PC-3 (cell line): ENCODE measurements at regions not wholly inside any gene's neighbourhood (a gene's known extent, or its start where the extent isn't known, plus 50 kb on each side); places are given as distances from the start of the nearest gene placed in this dataset.

Source experiments
- ATAC-seq: fragments of 200-7000 bp; cut with Tn5 transposase; 2 replicates; pipeline ENCODE4 v1.9.1; 2020; ENCODE audit warnings: mild to moderate bottlenecking, moderate library complexity
- BruUV-seq: library from RNA; stranded (reverse); fragments of 400-500 nt; replicated peaks from 2 replicates; lab custom pipeline; 2021; lab: Mats Ljungman, UMichigan
- CTCF ChIA-PET: fragments of 300-600 bp; sonication (Branson Sonifier 250); formaldehyde crosslinking; loops from one replicate; lab custom pipeline; 2022; ENCODE audit warnings: antibody characterized with exemption; lab: Charles Lee
- POLR2A ChIA-PET: fragments of 300-600 bp; sonication (Branson Sonifier 250); formaldehyde crosslinking; loops from one replicate; lab custom pipeline; 2022; ENCODE audit warnings: antibody characterized with exemption; ENCODE audit not compliant: unreplicated experiment; lab: Charles Lee
- DNase-seq: peaks from one replicate; pipeline ENCODE4 v3.0.0-alpha.2; 2015
- H2AFZ ChIP-seq: fragments of 300-600 bp; sonication (generic); 2 replicates; pipeline ENCODE4 v1.6.0; 2016; ENCODE audit warnings: antibody characterized with exemption, low read length
- H3F3A ChIP-seq: fragments of 300-600 bp; sonication (generic); one replicate; pipeline ENCODE4 v1.6.0; 2017; ENCODE audit warnings: antibody characterized with exemption, low read length, control low read depth, mild to moderate bottlenecking; ENCODE audit not compliant: unreplicated experiment
- H3K27ac ChIP-seq: fragments of 300-600 bp; sonication (generic); 2 replicates; pipeline ENCODE4 v1.5.1; 2016; ENCODE audit warnings: mild to moderate bottlenecking, low read length
- H3K27me3 ChIP-seq: fragments of 300-600 bp; sonication (generic); 2 replicates; pipeline ENCODE4 v1.6.1; 2016; ENCODE audit warnings: low read length, mixed read lengths
- H3K36me3 ChIP-seq: fragments of 300-600 bp; sonication (generic); 2 replicates; pipeline ENCODE4 v1.6.1; 2016; ENCODE audit warnings: low read depth, mixed run types, low read length, mixed read lengths
- H3K4me1 ChIP-seq: fragments of 300-600 bp; sonication (generic); 2 replicates; pipeline ENCODE4 v1.5.1; 2016; ENCODE audit warnings: low read length; ENCODE audit not compliant: insufficient read depth
- H3K4me2 ChIP-seq: fragments of 300-600 bp; sonication (generic); 2 replicates; pipeline ENCODE4 v1.6.0; 2016; ENCODE audit warnings: low read length
- H3K4me3 ChIP-seq: fragments of 300-600 bp; sonication (generic); 2 replicates; pipeline ENCODE4 v1.5.1; 2016; ENCODE audit warnings: mild to moderate bottlenecking, low read length, mixed read lengths
- H3K79me2 ChIP-seq: fragments of 300-600 bp; sonication (generic); 2 replicates; pipeline ENCODE4 v1.6.1; 2017; ENCODE audit warnings: low read length, mixed read lengths
- H3K9ac ChIP-seq: fragments of 300-600 bp; sonication (generic); 2 replicates; pipeline ENCODE4 v1.6.0; 2016; ENCODE audit warnings: mild to moderate bottlenecking, low read length
- H3K9me2 ChIP-seq: fragments of 300-600 bp; sonication (generic); replicated peaks from 2 replicates; pipeline ENCODE4 v1.6.1; 2016; ENCODE audit warnings: mixed run types, low read length, mixed read lengths
- H3K9me3 ChIP-seq: fragments of 300-600 bp; sonication (generic); 2 replicates; pipeline ENCODE4 v1.6.1; 2016; ENCODE audit warnings: low read length, mixed read lengths
- H4K20me1 ChIP-seq: fragments of 300-600 bp; sonication (generic); 2 replicates; pipeline ENCODE4 v1.6.1; 2016; ENCODE audit warnings: low read length, mixed read lengths
- EZH2 ChIP-seq: fragments of 300-600 bp; sonication (generic); IDR thresholded peaks from one replicate; pipeline ENCODE4 v1.6.1; 2017; ENCODE audit warnings: antibody characterized with exemption, mild to moderate bottlenecking, low read length; ENCODE audit not compliant: unreplicated experiment
- EZH2phosphoT487 ChIP-seq: fragments of 300-600 bp; sonication (generic); IDR thresholded peaks from 2 replicates; pipeline ENCODE4 v1.6.1; 2018; ENCODE audit warnings: mild to moderate bottlenecking, antibody characterized with exemption, low read length, borderline replicate concordance
- intact Hi-C: fragments of 100-400 bp; cut with micrococcal nuclease; formaldehyde crosslinking; loops from 2 replicates; pipeline ENCODE4 v1.9.0; 2023
- TF ChIP-seq, protein P1 (sequence below): fragments of 300-600 bp; sonication (generic); conservative IDR thresholded peaks from 2 replicates; pipeline ENCODE4 v1.5.1; 2017; ENCODE audit warnings: antibody characterized with exemption, low read depth, mild to moderate bottlenecking, low read length

DNA sequence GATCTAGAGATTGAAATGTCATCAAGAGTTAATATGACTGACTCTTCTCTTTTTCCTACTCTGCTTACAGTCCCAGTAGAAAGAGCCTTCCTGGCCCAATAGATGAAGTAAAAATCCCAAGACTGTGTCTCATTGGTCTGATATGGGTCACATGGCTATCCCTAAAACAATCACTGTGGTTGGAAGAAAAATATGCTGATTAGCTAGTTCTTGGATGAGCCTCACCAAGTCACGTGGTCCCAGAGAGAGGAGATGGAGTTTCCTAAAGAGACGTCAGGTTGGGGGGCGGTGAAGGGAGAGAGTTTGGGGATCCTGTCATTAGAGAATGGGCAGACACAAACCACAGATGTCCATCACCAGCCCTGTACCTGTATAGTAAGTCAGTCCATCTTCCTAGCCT is 466.3 kb downstream of the HAPSTR1 start:
- no peak for ATAC-seq
- H3K36me3 ChIP-seq = no peaks in the 10 kb centered on the region
- H3K4me1 ChIP-seq = no peaks in the 10 kb centered on the region
- H3K4me2 ChIP-seq = no peak overlapping the region
- H3K9me2 ChIP-seq = no peaks in the 10 kb centered on the region
- no peaks in the 10 kb centered on the region for H3K9me3 ChIP-seq
- H3K27me3 ChIP-seq = no peaks in the 10 kb centered on the region
- no peaks in the 10 kb centered on the region for H4K20me1 ChIP-seq
- POLR2A ChIA-PET = no interaction called here
- H3K79me2 ChIP-seq = no peaks in the 10 kb centered on the region
- H2AFZ ChIP-seq = no peak overlapping the region
- H3F3A ChIP-seq = no peaks in the 10 kb centered on the region
- CTCF ChIA-PET = no interaction called here
- no peak overlapping the region for H3K9ac ChIP-seq
- H3K4me3 ChIP-seq = no peak overlapping the region
- TF ChIP-seq, protein P1, sequence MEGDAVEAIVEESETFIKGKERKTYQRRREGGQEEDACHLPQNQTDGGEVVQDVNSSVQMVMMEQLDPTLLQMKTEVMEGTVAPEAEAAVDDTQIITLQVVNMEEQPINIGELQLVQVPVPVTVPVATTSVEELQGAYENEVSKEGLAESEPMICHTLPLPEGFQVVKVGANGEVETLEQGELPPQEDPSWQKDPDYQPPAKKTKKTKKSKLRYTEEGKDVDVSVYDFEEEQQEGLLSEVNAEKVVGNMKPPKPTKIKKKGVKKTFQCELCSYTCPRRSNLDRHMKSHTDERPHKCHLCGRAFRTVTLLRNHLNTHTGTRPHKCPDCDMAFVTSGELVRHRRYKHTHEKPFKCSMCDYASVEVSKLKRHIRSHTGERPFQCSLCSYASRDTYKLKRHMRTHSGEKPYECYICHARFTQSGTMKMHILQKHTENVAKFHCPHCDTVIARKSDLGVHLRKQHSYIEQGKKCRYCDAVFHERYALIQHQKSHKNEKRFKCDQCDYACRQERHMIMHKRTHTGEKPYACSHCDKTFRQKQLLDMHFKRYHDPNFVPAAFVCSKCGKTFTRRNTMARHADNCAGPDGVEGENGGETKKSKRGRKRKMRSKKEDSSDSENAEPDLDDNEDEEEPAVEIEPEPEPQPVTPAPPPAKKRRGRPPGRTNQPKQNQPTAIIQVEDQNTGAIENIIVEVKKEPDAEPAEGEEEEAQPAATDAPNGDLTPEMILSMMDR = no peak
- no peak for TF ChIP-seq EZH2phosphoT487
- no peak for TF ChIP-seq EZH2
- H3K27ac ChIP-seq = no peak overlapping the region
- intact Hi-C loops = no loop called here
- no TSS peak for BruUV-seq
- no peak for DNase-seq

DNA sequence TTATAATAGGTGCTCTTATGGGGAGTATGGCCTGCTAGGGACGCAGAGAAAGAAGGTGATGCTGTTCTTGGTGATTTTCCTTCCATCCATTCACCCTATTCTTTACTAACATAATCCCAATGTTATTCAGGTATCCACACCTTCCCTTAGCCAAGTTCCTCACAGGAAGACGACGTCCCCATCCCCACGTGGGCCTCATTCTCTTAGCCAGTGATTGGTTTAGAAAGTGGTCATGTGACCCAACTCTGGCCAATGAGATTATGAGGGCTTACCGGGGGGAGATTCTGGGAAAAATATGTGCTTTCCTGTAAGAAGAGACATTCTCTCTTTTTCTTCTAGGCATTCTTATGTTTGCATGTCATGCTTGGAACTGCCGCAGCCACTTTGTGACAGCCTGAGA is 474.7 kb downstream of the HAPSTR1 start:
- Histone ChIP-seq H3F3A (no peaks in the 10 kb centered on the region), H3K27ac (no peak overlapping the region), H3K27me3 (no peaks in the 10 kb centered on the region), H2AFZ (no peak overlapping the region), H3K4me3 (no peak overlapping the region), H3K4me2 (no peak overlapping the region), H3K9me3 (no peaks in the 10 kb centered on the region), H3K9me2 (no peaks in the 10 kb centered on the region), H3K36me3 (no peaks in the 10 kb centered on the region), H4K20me1 (no peaks in the 10 kb centered on the region), H3K4me1 (no peaks in the 10 kb centered on the region), H3K9ac (no peak overlapping the region), H3K79me2 (no peaks in the 10 kb centered on the region)
- POLR2A ChIA-PET = no interaction called here
- no TSS peak for BruUV-seq
- no peak for DNase-seq
- no peak for ATAC-seq
- no peak for TF ChIP-seq EZH2
- TF ChIP-seq, protein P1 = no peak
- no peak for TF ChIP-seq EZH2phosphoT487
- CTCF ChIA-PET = no interaction called here
- intact Hi-C loops = no loop called here

DNA sequence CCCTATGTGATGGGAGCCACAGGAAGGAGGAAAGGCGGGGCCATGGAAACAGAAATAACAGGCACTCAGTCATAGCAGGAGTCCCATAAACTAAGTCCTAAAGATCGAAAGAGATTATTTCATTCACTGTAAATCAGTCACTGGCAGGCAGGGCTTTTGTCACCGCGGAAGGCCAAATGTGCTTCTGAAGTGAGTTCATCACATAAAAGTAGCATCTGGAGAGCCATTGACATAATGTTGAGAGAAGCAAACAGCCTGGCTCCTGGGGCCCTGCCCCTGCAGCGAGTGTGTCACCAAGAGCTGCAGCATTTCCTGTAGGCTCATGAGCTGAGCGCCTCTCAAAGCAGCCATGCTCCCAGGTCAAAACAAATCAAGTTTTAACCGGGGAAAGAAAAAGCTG is 476.2 kb downstream of the HAPSTR1 start:
- POLR2A ChIA-PET = no interaction called here
- Histone ChIP-seq H3K9ac (no peak overlapping the region), H3K27ac (no peak overlapping the region), H3K9me2 (no peaks in the 10 kb centered on the region), H3K36me3 (no peaks in the 10 kb centered on the region), H3F3A (no peaks in the 10 kb centered on the region), H3K27me3 (no peaks in the 10 kb centered on the region), H3K4me2 (no peak overlapping the region), H4K20me1 (no peaks in the 10 kb centered on the region), H3K4me3 (no peak overlapping the region), H3K9me3 (no peaks in the 10 kb centered on the region), H3K79me2 (no peaks in the 10 kb centered on the region), H2AFZ (no peak overlapping the region), H3K4me1 (no peaks in the 10 kb centered on the region)
- ATAC-seq (no peak), DNase-seq (no peak)
- TF ChIP-seq, protein P1 = no peak
- TF ChIP-seq EZH2 = no peak
- TF ChIP-seq EZH2phosphoT487 = no peak
- CTCF ChIA-PET = no interaction called here
- intact Hi-C loops = no loop called here
- BruUV-seq = no TSS peak
